ENCODE measurements at regions not wholly inside any gene's neighbourhood (a gene's known extent, or its start where the extent isn't known, plus 50 kb on each side); places are given as distances from the start of the nearest gene placed in this dataset.

- no peaks in the 10 kb centered on the region for H3K9me3 ChIP-seq (ENCODE audit: control insufficient read depth, insufficient read depth, low read depth, low read length)
These were observed 93.2 kb downstream of the TUBA3C start for GRCh38 chr13:19088416-19088815.

GRCh38 chr13:19085876-19086275 is 95.7 kb downstream of the TUBA3C start:
- Histone ChIP-seq H3K36me3 (ENCODE audit: control insufficient read depth, insufficient read depth, low read length) (no peaks in the 10 kb centered on the region), H3K27ac (ENCODE audit: low read length) (no peak overlapping the region), H3K9me3 (ENCODE audit: control insufficient read depth, insufficient read depth, low read depth, low read length) (no peaks in the 10 kb centered on the region), H3K27me3 (ENCODE audit: control insufficient read depth, insufficient read depth, low read length) (no peaks in the 10 kb centered on the region), H3K4me1 (ENCODE audit: control insufficient read depth, insufficient read depth, low read length) (no peaks in the 10 kb centered on the region), H3K4me3 (ENCODE audit: low read depth in 2 of 2, low read length in 2 of 2) (no peak overlapping the region)
- intact Hi-C loops (cut with micrococcal nuclease; ENCODE audit: unreplicated experiment) = no loop called here
- ChIA-PET CTCF (interaction anchor here (0.5 kb wide), 1 partner anchor 357 kb away, joined by 4 read pairs; no protein-coding TSS in a partner anchor), POLR2A (no interaction called here)
- TF ChIP-seq POLR2AphosphoS5 (IDR thresholded peaks at IDR 0.05; ENCODE audit: low read depth, low read length) = no peak
- no peak for TF ChIP-seq REST (IDR thresholded peaks at IDR 0.05; ENCODE audit: insufficient read depth in 1 of 2, low read depth in 2 of 2, low read length in 1 of 2)
- TF ChIP-seq SIN3A (IDR thresholded peaks at IDR 0.05; ENCODE audit: borderline replicate concordance, insufficient read depth, low read depth, low read length) = no peak
- TF ChIP-seq TCF7L2 (IDR thresholded peaks at IDR 0.05; ENCODE audit: low read depth, low read length) = no peak
- no peak for TF ChIP-seq CTCF (IDR thresholded peaks at IDR 0.05)
- DNase-seq (ENCODE audit: low read depth, low spot score) (no peak), ATAC-seq (no peak)
- in situ Hi-C loops (cut with HindIII; ENCODE audit: low pct_unique_long_range_greater_than_20kb, low sequenced_read_pairs) = no loop called here
- BruUV-seq (replicated peaks) = no TSS peak

More at GRCh38 chr13:19088416-19088815, 93.2 kb downstream of the TUBA3C start:
- no peak for ATAC-seq
- DNase-seq (ENCODE audit: low read depth, low spot score) = no peak
- ChIA-PET POLR2A (no interaction called here), CTCF (no interaction called here)
- in situ Hi-C loops (cut with HindIII; ENCODE audit: low pct_unique_long_range_greater_than_20kb, low sequenced_read_pairs) = no loop called here
- Histone ChIP-seq H3K27ac (ENCODE audit: low read length) (no peak overlapping the region), H3K4me1 (ENCODE audit: control insufficient read depth, insufficient read depth, low read length) (no peaks in the 10 kb centered on the region), H3K4me3 (ENCODE audit: low read depth in 2 of 2, low read length in 2 of 2) (no peak overlapping the region), H3K27me3 (ENCODE audit: control insufficient read depth, insufficient read depth, low read length) (no peaks in the 10 kb centered on the region), H3K36me3 (ENCODE audit: control insufficient read depth, insufficient read depth, low read length) (no peaks in the 10 kb centered on the region)
- intact Hi-C loops (cut with micrococcal nuclease; ENCODE audit: unreplicated experiment) = no loop called here
- TF ChIP-seq SIN3A (IDR thresholded peaks at IDR 0.05; ENCODE audit: borderline replicate concordance, insufficient read depth, low read depth, low read length) (no peak), CTCF (IDR thresholded peaks at IDR 0.05) (no peak), REST (IDR thresholded peaks at IDR 0.05; ENCODE audit: insufficient read depth in 1 of 2, low read depth in 2 of 2, low read length in 1 of 2) (no peak), TCF7L2 (IDR thresholded peaks at IDR 0.05; ENCODE audit: low read depth, low read length) (no peak), POLR2AphosphoS5 (IDR thresholded peaks at IDR 0.05; ENCODE audit: low read depth, low read length) (no peak)
- BruUV-seq (replicated peaks) = no TSS peak
